Calu3 (cell line): ENCODE measurements at regions not wholly inside any gene's neighbourhood (a gene's known extent, or its start where the extent isn't known, plus 50 kb on each side); places are given as distances from the start of the nearest gene placed in this dataset.

Experiments used
- BruUV-seq: library from RNA; stranded (reverse); fragments of 400-500 nt; replicated peaks from 2 replicates; lab custom pipeline; 2021; lab: Mats Ljungman, UMichigan
- CTCF ChIA-PET: fragments of 300-600 bp; sonication (Branson Sonifier 250); formaldehyde crosslinking; loops from one replicate; lab custom pipeline; 2022; ENCODE audit warnings: antibody characterized with exemption; lab: Charles Lee
- DNase-seq: peaks from one replicate; pipeline ENCODE4 v3.0.0; 2022
- H3K27ac Mint-ChIP-seq: one replicate; pipeline ENCODE4 v1.8.0; 2022; ENCODE audit warnings: mixed read lengths; ENCODE audit not compliant: unreplicated experiment
- H3K27me3 Mint-ChIP-seq: one replicate; pipeline ENCODE4 v1.8.0; 2022; ENCODE audit warnings: mixed read lengths; ENCODE audit not compliant: unreplicated experiment
- H3K36me3 Mint-ChIP-seq: one replicate; pipeline ENCODE4 v1.8.0; 2022; ENCODE audit warnings: mild to moderate bottlenecking, moderate library complexity, mixed read lengths; ENCODE audit not compliant: insufficient read depth, unreplicated experiment
- H3K4me1 Mint-ChIP-seq: one replicate; pipeline ENCODE4 v1.8.0; 2022; ENCODE audit warnings: mild to moderate bottlenecking, low read depth, mixed read lengths; ENCODE audit not compliant: unreplicated experiment
- H3K4me3 Mint-ChIP-seq: one replicate; pipeline ENCODE4 v1.8.0; 2022; ENCODE audit warnings: mild to moderate bottlenecking, low read depth, moderate library complexity, mixed read lengths; ENCODE audit not compliant: unreplicated experiment
- H3K9me3 Mint-ChIP-seq: one replicate; pipeline ENCODE4 v1.8.0; 2022; ENCODE audit warnings: low read depth, mixed read lengths; ENCODE audit not compliant: unreplicated experiment
- CTCF ChIP-seq: fragments of 200-600 bp; IDR thresholded peaks from one replicate; pipeline ENCODE4 v1.8.0; 2022; ENCODE audit warnings: antibody characterized with exemption; ENCODE audit not compliant: unreplicated experiment
- intact Hi-C: fragments of 100-400 bp; cut with micrococcal nuclease; formaldehyde crosslinking; loops from one replicate; pipeline ENCODE4 v1.10.0; 2022; ENCODE audit not compliant: unreplicated experiment

GRCh38 chr1:234681990-234682389, 72.0 kb upstream of the IRF2BP2 start:
- intact Hi-C loops, result no loop called here

GRCh38 chr1:234681065-234681464, 71.1 kb upstream of the IRF2BP2 start:
- no peaks in the 10 kb centered on the region for H3K4me1 Mint-ChIP-seq
- CTCF ChIA-PET, result no interaction called here
- no peaks in the 10 kb centered on the region for H3K27me3 Mint-ChIP-seq
- H3K9me3 Mint-ChIP-seq, result no peaks in the 10 kb centered on the region
- TF ChIP-seq CTCF, result no peak
- no peak overlapping the region for H3K4me3 Mint-ChIP-seq
- H3K36me3 Mint-ChIP-seq, result no peaks in the 10 kb centered on the region
- H3K27ac Mint-ChIP-seq, result no peak overlapping the region
- no TSS peak for BruUV-seq
- intact Hi-C loops, result no loop called here
- DNase-seq, result no peak

More at GRCh38 chr1:234681990-234682389, 72.0 kb upstream of the IRF2BP2 start:
- TF ChIP-seq CTCF, result no peak
- H3K27ac Mint-ChIP-seq, result no peak overlapping the region
- no peaks in the 10 kb centered on the region for H3K9me3 Mint-ChIP-seq
- CTCF ChIA-PET, result no interaction called here
- DNase-seq, result no peak
- H3K36me3 Mint-ChIP-seq, result no peaks in the 10 kb centered on the region
- H3K27me3 Mint-ChIP-seq, result no peaks in the 10 kb centered on the region
- H3K4me3 Mint-ChIP-seq, result no peak overlapping the region
- no peaks in the 10 kb centered on the region for H3K4me1 Mint-ChIP-seq
- no TSS peak for BruUV-seq

GRCh38 chr1:234680331-234680904, 70.4 kb upstream of the IRF2BP2 start:
- no peaks in the 10 kb centered on the region for H3K36me3 Mint-ChIP-seq
- no peaks in the 10 kb centered on the region for H3K27me3 Mint-ChIP-seq
- peaks cover 5% of the 10 kb centered on the region for H3K4me1 Mint-ChIP-seq
- CTCF ChIA-PET, result no interaction called here
- BruUV-seq, result no TSS peak
- intact Hi-C loops, result no loop called here
- no peak for TF ChIP-seq CTCF
- H3K27ac Mint-ChIP-seq, result no peak overlapping the region
- DNase-seq, result no peak
- H3K4me3 Mint-ChIP-seq, result no peak overlapping the region
- H3K9me3 Mint-ChIP-seq, result no peaks in the 10 kb centered on the region

- H3K4me3 Mint-ChIP-seq, result peak overlapping the region; percentile 59
- H3K27ac Mint-ChIP-seq, result no peak overlapping the region
- BruUV-seq, result no TSS peak
- CTCF ChIA-PET, result no interaction called here
- H3K9me3 Mint-ChIP-seq, result no peaks in the 10 kb centered on the region
- no peaks in the 10 kb centered on the region for H3K36me3 Mint-ChIP-seq
- intact Hi-C loops, result no loop called here
- DNase-seq, result peak; percentile 81
- TF ChIP-seq CTCF, result no peak
- H3K4me1 Mint-ChIP-seq, result peaks cover 16% of the 10 kb centered on the region
- H3K27me3 Mint-ChIP-seq, result no peaks in the 10 kb centered on the region
Measured at GRCh38 chr1:234676103-234676594, 66.2 kb upstream of the IRF2BP2 start.
